Peyer's patch (tissue), 4 donors: ENCODE measurements at regions not wholly inside any gene's neighbourhood (a gene's known extent, or its start where the extent isn't known, plus 50 kb on each side); places are given as distances from the start of the nearest gene placed in this dataset.

Experiments
- CTCF ChIP-seq, 6 experiments: fragments of 450-650 bp in 4 of 6; fragments of 200-600 bp in 2 of 6; sonication (generic) in 1 of 6; IDR thresholded peaks; one replicate each; pipeline ENCODE4 v1.5.1; 2017 to 2019; ENCODE audit warnings: antibody characterized with exemption in 6 of 6, mild to moderate bottlenecking in 3 of 6, moderate library complexity in 1 of 6
- POLR2A ChIP-seq, 2 donors: fragments of 450-650 bp; IDR thresholded peaks; one replicate each; pipeline ENCODE4 v1.5.1; 2017; ENCODE audit warnings: antibody characterized with exemption in 2 of 2, mild to moderate bottlenecking in 2 of 2, moderate library complexity in 2 of 2

- TF ChIP-seq POLR2A (IDR thresholded peaks at IDR 0.05) (no peak), CTCF (IDR thresholded peaks at IDR 0.05) (no peak)
Measured at GRCh38 chr2:236715077-236715476, 145.5 kb downstream of the ACKR3 start.
